H1 (cell line): ENCODE measurements at regions not wholly inside any gene's neighbourhood (a gene's known extent, or its start where the extent isn't known, plus 50 kb on each side); places are given as distances from the start of the nearest gene placed in this dataset.
A peak's percentile ranks its signal among the peaks of the same experiment; 100 is the strongest.

Experiments used
- CTCF ChIA-PET: fragments of 300-600 bp; sonication (Branson Sonifier 250); formaldehyde crosslinking; loops from one replicate; lab custom pipeline; 2021; ENCODE audit not compliant: partially characterized antibody; lab: Charles Lee
- POLR2A ChIA-PET: fragments of 300-600 bp; sonication (Branson Sonifier 250); formaldehyde crosslinking; loops from one replicate; lab custom pipeline; 2021; ENCODE audit warnings: inconsistent platforms; ENCODE audit not compliant: partially characterized antibody; lab: Charles Lee
- DNase-seq, 2 experiments: peaks; one replicate each; pipeline versions ENCODE4 v3.0.0 to v3.0.0-alpha.2; 2010 to 2022; ENCODE audit warnings: low spot score in 2 of 2, low read depth in 1 of 2, mixed read lengths in 1 of 2
- FAIRE-seq: peaks from 2 replicates; lab custom pipeline; 2011; peaks lifted over from hg19 to GRCh38; lab: Jason Lieb, UNC
- H2AFZ ChIP-seq: 2 replicates; pipeline ENCODE4 v1.8.1; 2012; ENCODE audit warnings: low read length, inconsistent platforms
- H2AK5ac ChIP-seq: 2 replicates; pipeline ENCODE4 v1.6.1; 2013; ENCODE audit warnings: low read depth, low read length
- H2BK120ac ChIP-seq: replicated peaks from 2 replicates; pipeline ENCODE3; 2013; ENCODE audit warnings: low read depth, low read length, inconsistent platforms
- H2BK12ac ChIP-seq: 2 replicates; pipeline ENCODE4 v1.6.1; 2013; ENCODE audit warnings: low read depth, low read length
- H2BK15ac ChIP-seq: 2 replicates; pipeline ENCODE4 v1.6.1; 2013; ENCODE audit warnings: low read length
- H2BK20ac ChIP-seq: 2 replicates; pipeline ENCODE4 v1.6.1; 2013; ENCODE audit warnings: low read length
- H2BK5ac ChIP-seq: 2 replicates; pipeline ENCODE4 v1.6.1; 2013; ENCODE audit warnings: low read depth, low read length
- H3K14ac ChIP-seq: 2 replicates; pipeline ENCODE4 v1.6.1; 2013; ENCODE audit warnings: inconsistent platforms; ENCODE audit not compliant: insufficient read length
- H3K18ac ChIP-seq: 2 replicates; pipeline ENCODE4 v1.6.1; 2013; ENCODE audit warnings: low read length; ENCODE audit errors: extremely low read depth
- H3K23ac ChIP-seq: 2 replicates; pipeline ENCODE4 v1.6.1; 2013; ENCODE audit warnings: inconsistent platforms; ENCODE audit not compliant: insufficient read length
- H3K23me2 ChIP-seq: 2 replicates; pipeline ENCODE4 v1.6.1; 2013; ENCODE audit warnings: low read depth, low read length
- H3K27ac ChIP-seq: 2 replicates; pipeline ENCODE4 v1.6.1; 2011; ENCODE audit warnings: low read depth, low read length, inconsistent platforms
- H3K27me3 ChIP-seq, 4 experiments: replicated peaks in 1 of 4; 1 replicate in 1 of 4; 2 replicates in 3 of 4; pipeline versions ENCODE4 v1.6.1 to v1.8.1; 2011 to 2013; ENCODE audit warnings: low read length in 3 of 4, mild to moderate bottlenecking in 3 of 4, inconsistent platforms in 2 of 4, mixed read lengths in 2 of 4, moderate library complexity in 1 of 4; ENCODE audit not compliant: control insufficient read depth in 3 of 4, insufficient read depth in 3 of 4; ENCODE audit errors: extremely low read depth in 1 of 4
- H3K36me3 ChIP-seq, 4 experiments: 2 replicates each; pipeline versions ENCODE4 v1.6.1 to v1.8.1; 2011 to 2013; ENCODE audit warnings: mild to moderate bottlenecking in 4 of 4, low read length in 3 of 4, moderate library complexity in 2 of 4, control low read depth in 1 of 4, inconsistent platforms in 1 of 4; ENCODE audit not compliant: insufficient read depth in 4 of 4, control insufficient read depth in 2 of 4
- H3K4ac ChIP-seq: replicated peaks from 2 replicates; pipeline ENCODE3; 2013; ENCODE audit warnings: low read length, low read depth, mixed read lengths, inconsistent platforms; ENCODE audit not compliant: insufficient read length
- H3K4me1 ChIP-seq, 4 experiments: replicated peaks in 1 of 4; 1 replicate in 1 of 4; 2 replicates in 3 of 4; pipeline versions ENCODE4 v1.6.1 to v1.8.1; 2011 to 2013; ENCODE audit warnings: low read length in 3 of 4, inconsistent platforms in 2 of 4, mixed read lengths in 1 of 4; ENCODE audit not compliant: insufficient read depth in 4 of 4, control insufficient read depth in 3 of 4
- H3K4me2 ChIP-seq, 2 experiments: 2 replicates each; pipeline versions ENCODE4 v1.6.1 to v1.8.1; 2011 to 2013; ENCODE audit warnings: low read depth in 2 of 2, low read length in 2 of 2, control low read depth in 1 of 2, inconsistent platforms in 1 of 2, mild to moderate bottlenecking in 1 of 2; ENCODE audit not compliant: insufficient read depth in 1 of 2
- H3K4me3 ChIP-seq, 4 experiments: fragments of 200-600, 300-600 bp in 1 of 4; sonication (generic), shearing (Covaris generic), sonication (Bioruptor Twin) in 1 of 4; 2 replicates each; pipeline versions ENCODE4 v1.5.1 to v1.8.1; 2011 to 2016; ENCODE audit warnings: low read length in 4 of 4, low read depth in 3 of 4, control low read depth in 2 of 4, inconsistent platforms in 2 of 4, mild to moderate bottlenecking in 2 of 4, mixed read lengths in 1 of 4, moderate library complexity in 1 of 4; ENCODE audit not compliant: insufficient read depth in 2 of 4; ENCODE audit errors: extremely low read depth in 1 of 4
- H3K56ac ChIP-seq: replicated peaks from 2 replicates; pipeline ENCODE3; 2013; ENCODE audit warnings: low read depth, mild to moderate bottlenecking, mixed read lengths, low read length, inconsistent platforms; ENCODE audit not compliant: insufficient read length
- H3K79me1 ChIP-seq: 2 replicates; pipeline ENCODE4 v1.6.1; 2013; ENCODE audit warnings: low read depth, low read length, control low read depth
- H3K79me2 ChIP-seq, 2 experiments: 2 replicates each; pipeline versions ENCODE4 v1.6.1 to v1.8.1; 2012 to 2013; ENCODE audit warnings: low read length in 2 of 2, mild to moderate bottlenecking in 2 of 2, inconsistent platforms in 1 of 2; ENCODE audit not compliant: insufficient read depth in 2 of 2, control insufficient read depth in 1 of 2
- H3K9ac ChIP-seq, 4 experiments: replicated peaks in 1 of 4; 1 replicate in 1 of 4; 2 replicates in 3 of 4; pipeline versions ENCODE4 v1.6.1 to v1.8.1; 2011 to 2013; ENCODE audit warnings: low read depth in 3 of 4, low read length in 3 of 4, control low read depth in 2 of 4, mild to moderate bottlenecking in 2 of 4, moderate library complexity in 2 of 4, inconsistent platforms in 1 of 4; ENCODE audit errors: extremely low read depth in 1 of 4
- H3K9me3 ChIP-seq, 2 experiments: 2 replicates each; pipeline versions ENCODE4 v1.6.1 to v1.8.1; 2012 to 2013; ENCODE audit warnings: mild to moderate bottlenecking in 2 of 2, moderate library complexity in 2 of 2, control low read depth in 1 of 2, inconsistent platforms in 1 of 2, low read depth in 1 of 2, low read length in 1 of 2, mixed read lengths in 1 of 2; ENCODE audit not compliant: insufficient read depth in 2 of 2
- H4K20me1 ChIP-seq, 2 experiments: replicated peaks in 1 of 2; 2 replicates each; pipeline versions ENCODE3 to v1.8.1; 2011 to 2013; ENCODE audit warnings: inconsistent platforms in 2 of 2, low read length in 2 of 2, mild to moderate bottlenecking in 1 of 2; ENCODE audit not compliant: insufficient read depth in 2 of 2, control insufficient read depth in 1 of 2
- H4K5ac ChIP-seq: 2 replicates; pipeline ENCODE4 v1.6.1; 2013; ENCODE audit warnings: low read length, low read depth, mixed read lengths, inconsistent platforms; ENCODE audit not compliant: insufficient read length
- H4K8ac ChIP-seq: 2 replicates; pipeline ENCODE4 v1.8.0; 2013; ENCODE audit warnings: mild to moderate bottlenecking, moderate library complexity, low read length, inconsistent platforms; ENCODE audit not compliant: insufficient read depth; ENCODE audit errors: extremely low read depth
- H4K91ac ChIP-seq: replicated peaks from 2 replicates; pipeline ENCODE3; 2013; ENCODE audit warnings: low read length, mixed read lengths, inconsistent platforms; ENCODE audit not compliant: insufficient read length
- CBX8 ChIP-seq: fragments of 300-800, 300-1000 bp; sonication (generic); IDR thresholded peaks from 2 replicates; pipeline ENCODE4 v1.7.1; 2016; ENCODE audit warnings: low read depth, low read length, borderline replicate concordance
- CEBPB ChIP-seq: IDR thresholded peaks from 2 replicates; pipeline ENCODE4 v1.6.1; 2012; ENCODE audit warnings: low read depth, low read length
- CTBP2 ChIP-seq: IDR thresholded peaks from 2 replicates; pipeline ENCODE4 v1.7.0; 2011; ENCODE audit warnings: borderline replicate concordance, mild to moderate bottlenecking, moderate library complexity, mixed read lengths, low read length; ENCODE audit not compliant: insufficient read depth, insufficient read length
- EZH2 ChIP-seq: fragments of 200-600 bp; sonication (generic); IDR thresholded peaks from 2 replicates; pipeline ENCODE4 v1.7.1; 2012; ENCODE audit warnings: low read depth, mild to moderate bottlenecking, moderate library complexity, low read length, inconsistent platforms; ENCODE audit not compliant: severe bottlenecking
- GTF2F1 ChIP-seq: IDR thresholded peaks from 2 replicates; pipeline ENCODE4 v1.6.1; 2012; ENCODE audit warnings: low read depth, low read length, improper control_type of control experiment, borderline replicate concordance
- KDM4A ChIP-seq: IDR thresholded peaks from one replicate; pipeline ENCODE4 v1.7.1; 2012; ENCODE audit warnings: low read depth, mild to moderate bottlenecking, moderate library complexity, low read length, inconsistent platforms; ENCODE audit not compliant: severe bottlenecking
- MAX ChIP-seq: IDR thresholded peaks from 2 replicates; pipeline ENCODE4 v1.6.1; 2012; ENCODE audit warnings: inconsistent platforms
- NRF1 ChIP-seq: IDR thresholded peaks from 2 replicates; pipeline ENCODE4 v1.6.1; 2011; ENCODE audit warnings: mild to moderate bottlenecking, low read depth, low read length, improper control_type of control experiment
- PHF8 ChIP-seq: fragments of 200-600 bp; sonication (generic); conservative IDR thresholded peaks from 2 replicates; pipeline ENCODE4 v1.7.1; 2012; ENCODE audit warnings: low read depth, mild to moderate bottlenecking, inconsistent platforms, low read length, moderate library complexity
- RAD21 ChIP-seq, 2 experiments: IDR thresholded peaks in 1 of 2; conservative IDR thresholded peaks in 1 of 2; 2 replicates each; pipeline ENCODE4 v1.6.1; 2011; ENCODE audit warnings: low read depth in 2 of 2, low read length in 2 of 2, improper control_type of control experiment in 1 of 2, inconsistent platforms in 1 of 2, mild to moderate bottlenecking in 1 of 2, moderate library complexity in 1 of 2
- RBBP5 ChIP-seq: IDR thresholded peaks from 2 replicates; pipeline ENCODE4 v1.7.1; 2012; ENCODE audit warnings: low read depth, mild to moderate bottlenecking, inconsistent platforms, low read length, moderate library complexity, borderline replicate concordance
- SUZ12 ChIP-seq: fragments of 200-600 bp; sonication (generic); IDR thresholded peaks from 2 replicates; pipeline ENCODE4 v1.6.1; 2012; ENCODE audit warnings: mild to moderate bottlenecking, inconsistent platforms, low read length, moderate library complexity, mixed read lengths
- TAF1 ChIP-seq: IDR thresholded peaks from 2 replicates; pipeline ENCODE4 v1.6.1; 2011; ENCODE audit warnings: mild to moderate bottlenecking, low read depth, low read length
- YY1 ChIP-seq: IDR thresholded peaks from 2 replicates; pipeline ENCODE4 v1.6.1; 2011; ENCODE audit warnings: low read depth, mild to moderate bottlenecking, low read length
- WGBS, 2 experiments: shearing (Covaris generic) in 1 of 2; methylation state at CpG; one replicate each; pipeline versions ENCODE4 v1.1.6 to v1.1.7; 2013 to 2015; ENCODE audit warnings: low lambda C conversion rate in 2 of 2, mixed read lengths in 2 of 2, inconsistent platforms in 1 of 2, low coverage in 1 of 2, missing lambda C conversion rate in 1 of 2; ENCODE audit not compliant: insufficient replicate concordance in 2 of 2, insufficient coverage in 1 of 2, insufficient read length in 1 of 2; ENCODE audit errors: extremely low coverage in 1 of 2, missing lambda C conversion rate in 1 of 2; 5-methylcytosine and 5-hydroxymethylcytosine counted together

GRCh38 chr10:113982769-113983168 is 60.9 kb upstream of the ADRB1 start:
- H3K18ac ChIP-seq = no peak overlapping the region
- H3K23me2 ChIP-seq = no peaks in the 10 kb centered on the region
- no peaks in the 10 kb centered on the region for H3K9me3 ChIP-seq
- no peak overlapping the region for H4K5ac ChIP-seq
- H3K14ac ChIP-seq = no peak overlapping the region
- no peak overlapping the region for H2BK15ac ChIP-seq
- H3K4ac ChIP-seq = no peak overlapping the region
- H3K4me1 ChIP-seq = peaks cover 0 to 7% (median 3%) of the 10 kb centered on the region in 4 experiments; a peak in 3 of 7 replicates
- H4K8ac ChIP-seq = 0 out of 2 replicates have a peak overlapping the region, but pooled peaks have one; percentile 5
- no peak overlapping the region for H2BK120ac ChIP-seq
- no peak for FAIRE-seq
- H3K56ac ChIP-seq = no peak overlapping the region
- ChIA-PET CTCF (interaction anchor here (0.8 to 3.7 kb wide), 6 partner anchors 10 to 105 kb away, joined by 3 to 19 read pairs (median 6); no protein-coding TSS in a partner anchor), POLR2A (interaction anchor here (0.8 kb wide), 1 partner anchor 21 kb away, joined by 3 read pairs; no protein-coding TSS in a partner anchor)
- no peaks in the 10 kb centered on the region for H3K79me1 ChIP-seq
- no peak overlapping the region for H2BK12ac ChIP-seq
- H3K4me3 ChIP-seq = no peak overlapping the region
- no peaks in the 10 kb centered on the region; a peak in 1 of 7 replicates for H3K27me3 ChIP-seq
- H3K27ac ChIP-seq = no peak overlapping the region
- H2BK20ac ChIP-seq = no peak overlapping the region
- no peak overlapping the region for H3K23ac ChIP-seq
- H4K91ac ChIP-seq = no peak overlapping the region
- no peak overlapping the region for H3K4me2 ChIP-seq
- H3K9ac ChIP-seq = no peak overlapping the region
- 88% methylated on average over 4 of the region's 4 CpGs; no CpG with 5 or more reads in 1 of the 2 experiments for WGBS, 2 experiments
- H4K20me1 ChIP-seq = no peaks in the 10 kb centered on the region
- H2BK5ac ChIP-seq = no peak overlapping the region
- H3K36me3 ChIP-seq = no peaks in the 10 kb centered on the region
- H2AK5ac ChIP-seq = no peak overlapping the region
- DNase-seq = no peak
- peak overlapping the region; percentile 50; the same call in 1 of the 2 replicates for H2AFZ ChIP-seq
- H3K79me2 ChIP-seq = no peaks in the 10 kb centered on the region
- TF ChIP-seq EZH2 = no peak
- TF ChIP-seq TAF1 = no peak
- no peak for TF ChIP-seq MAX
- TF ChIP-seq GTF2F1 = no peak
- TF ChIP-seq RBBP5 = no peak
- TF ChIP-seq CEBPB = no peak
- TF ChIP-seq RAD21 (IDR thresholded peaks at IDR 0.05 in 1 of 2, conservative IDR thresholded peaks at IDR 0.05 in 1 of 2; ENCODE audit: low read depth in 2 of 2, low read length in 2 of 2) = no peak
- no peak for TF ChIP-seq SUZ12
- TF ChIP-seq NRF1 = no peak
- TF ChIP-seq CBX8 = no peak
- no peak for TF ChIP-seq CTBP2
- TF ChIP-seq YY1 = no peak
- no peak for TF ChIP-seq KDM4A
- TF ChIP-seq PHF8 = no peak
